HG03469 (cell line): ENCODE measurements at regions not wholly inside any gene's neighbourhood (a gene's known extent, or its start where the extent isn't known, plus 50 kb on each side); places are given as distances from the start of the nearest gene placed in this dataset.
"Not testable (repeated sequence)": the region's sequence is repeated elsewhere in the genome, so short reads cannot be mapped to it uniquely, and the experiment has no call there.

Experiments
- ATAC-seq: cut with Tn5 transposase; IDR thresholded peaks from one replicate; pipeline ENCODE4 v1.9.1; 2021; ENCODE audit warnings: mild to moderate bottlenecking, moderate library complexity, moderate number of reproducible peaks; ENCODE audit not compliant: unreplicated experiment

GRCh38 chr7:55299273-55299967 is 65.7 kb upstream of the LANCL2 start:
- ATAC-seq, result no peak

DNA sequence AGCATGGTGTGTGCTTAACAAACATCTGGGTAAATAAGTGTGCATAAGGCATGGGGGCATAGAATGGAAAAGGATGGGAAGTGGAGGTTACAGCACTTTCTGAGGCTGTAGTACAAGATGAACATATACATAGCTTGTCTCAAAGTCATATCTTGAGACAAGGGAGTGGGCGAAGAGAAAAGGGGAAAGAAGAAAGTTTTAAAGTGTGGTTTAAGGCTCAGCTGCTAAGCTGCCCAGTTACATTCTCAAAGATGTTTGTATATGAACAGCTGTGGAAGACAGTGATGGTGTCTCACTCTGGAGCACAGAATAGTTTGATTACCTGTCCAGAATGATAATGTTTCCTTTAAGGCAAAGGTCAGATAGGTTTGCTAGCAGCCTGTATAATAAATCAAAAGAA is 61.9 kb upstream of the LANCL2 start:
- no peak for ATAC-seq

GRCh38 chr7:55304018-55304762 is 60.9 kb upstream of the LANCL2 start:
- no peak for ATAC-seq

- ATAC-seq, result no peak
Measured at GRCh38 chr7:55305135-55305534, 60.0 kb upstream of the LANCL2 start.

- no peak for ATAC-seq
Measured at GRCh38 chr7:55306331-55306730, 58.8 kb upstream of the LANCL2 start.

GRCh38 chr7:55307123-55307916 is 57.8 kb upstream of the LANCL2 start:
- no peak for ATAC-seq

- ATAC-seq, result no peak
Measured at GRCh38 chr7:55308186-55308929, 56.8 kb upstream of the LANCL2 start.

DNA sequence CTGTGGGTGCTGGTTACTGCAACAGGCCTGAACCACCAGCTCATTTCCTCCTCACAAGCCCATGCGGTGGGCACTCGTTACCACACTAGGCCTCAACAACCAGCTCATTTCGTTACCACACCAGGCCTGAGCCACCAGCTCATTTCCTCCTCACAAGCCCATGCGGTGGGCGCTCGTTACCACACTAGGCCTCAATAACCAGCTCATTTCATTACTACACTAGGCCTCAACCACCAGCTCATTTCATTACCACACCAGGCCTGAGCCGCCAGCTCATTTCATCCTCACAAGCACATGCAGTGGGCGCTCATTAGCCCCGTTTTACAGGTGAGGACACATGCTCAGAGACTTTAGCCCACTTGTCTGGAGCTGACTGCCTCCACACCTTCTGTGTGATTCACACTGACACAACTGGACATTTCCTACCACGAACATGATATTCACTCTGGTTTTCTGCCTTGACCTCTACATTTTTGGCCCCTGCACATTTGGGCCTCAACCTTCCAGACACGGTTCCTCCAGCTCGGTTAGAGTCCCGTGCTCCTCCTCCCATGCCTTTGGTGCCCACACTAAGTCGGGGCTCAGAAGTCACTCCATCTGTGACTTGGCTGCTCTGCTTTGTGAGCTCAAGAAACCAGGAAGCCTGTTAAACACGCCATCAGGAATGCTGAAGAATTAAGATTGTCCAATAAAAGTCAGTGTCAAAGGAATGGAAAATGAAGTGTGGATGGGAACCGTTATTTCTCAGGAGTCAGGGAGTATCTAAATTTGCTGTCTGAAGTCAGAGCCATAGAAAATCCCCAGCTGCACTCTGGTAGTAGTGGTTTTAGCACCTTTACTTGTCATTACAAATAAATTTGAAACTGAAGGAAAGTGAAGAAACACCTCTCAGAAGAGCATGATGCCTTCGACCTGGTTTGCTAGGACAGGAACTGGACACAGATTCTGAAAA is 55.8 kb upstream of the LANCL2 start:
- peak; percentile 89 for ATAC-seq

DNA sequence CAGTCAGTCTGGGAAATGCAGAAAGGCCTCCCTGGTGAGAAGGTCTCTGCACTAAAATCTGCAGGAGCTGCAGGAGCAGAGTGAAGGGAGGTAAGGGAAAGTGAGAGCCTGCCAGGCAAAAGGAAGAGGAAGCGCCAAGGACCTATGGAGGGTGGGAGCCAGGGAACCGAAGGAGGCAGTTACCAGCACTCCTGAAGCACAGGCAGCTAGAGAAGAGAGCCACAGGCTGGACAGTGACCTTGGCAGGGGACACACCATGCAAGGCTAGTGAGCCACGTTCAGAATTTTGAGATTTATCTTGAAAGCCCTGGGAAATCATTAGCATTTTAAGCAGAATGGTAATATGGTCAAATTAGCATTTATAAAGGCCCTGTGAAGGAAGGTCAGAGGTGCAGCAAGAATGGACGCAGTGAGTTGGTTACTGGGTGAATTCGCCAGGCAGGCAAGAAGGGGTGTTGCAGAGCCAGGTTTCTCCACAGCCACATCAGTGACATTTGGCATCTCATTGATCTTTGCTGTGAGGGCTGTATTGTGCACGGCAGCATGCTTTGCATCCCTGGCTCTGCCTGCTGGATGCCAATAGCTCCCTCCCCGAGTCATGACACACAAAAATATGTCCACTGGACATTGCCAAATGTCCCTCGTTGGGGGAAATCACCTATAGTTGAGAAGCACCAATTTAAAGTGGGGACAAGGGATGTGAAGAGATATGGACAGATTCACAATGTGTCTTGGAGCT is 54.7 kb upstream of the LANCL2 start:
- no peak for ATAC-seq

- not testable (repeated sequence) for ATAC-seq
Measured at GRCh38 chr7:55311892-55312291, 53.2 kb upstream of the LANCL2 start.

DNA sequence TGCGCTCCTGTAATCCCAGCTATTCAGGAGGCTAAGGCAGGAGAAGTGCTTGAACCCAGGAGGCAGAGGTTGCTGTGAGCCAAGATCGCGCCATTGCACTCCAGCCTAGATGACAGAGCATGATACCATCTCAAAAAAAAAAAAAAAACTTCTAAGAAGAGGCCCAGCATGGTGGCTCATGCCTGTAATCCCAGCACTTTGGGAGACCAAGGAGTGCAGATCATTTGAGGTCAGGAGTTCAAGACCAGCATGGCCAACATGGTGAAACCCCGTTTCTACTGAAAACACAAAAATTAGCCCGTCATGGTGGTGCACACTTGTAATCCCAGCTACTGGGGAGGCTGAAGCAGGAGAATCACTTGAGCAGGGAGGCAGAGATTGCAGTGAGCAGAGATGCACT is 51.5 kb upstream of the LANCL2 start:
- not testable (repeated sequence) for ATAC-seq

DNA sequence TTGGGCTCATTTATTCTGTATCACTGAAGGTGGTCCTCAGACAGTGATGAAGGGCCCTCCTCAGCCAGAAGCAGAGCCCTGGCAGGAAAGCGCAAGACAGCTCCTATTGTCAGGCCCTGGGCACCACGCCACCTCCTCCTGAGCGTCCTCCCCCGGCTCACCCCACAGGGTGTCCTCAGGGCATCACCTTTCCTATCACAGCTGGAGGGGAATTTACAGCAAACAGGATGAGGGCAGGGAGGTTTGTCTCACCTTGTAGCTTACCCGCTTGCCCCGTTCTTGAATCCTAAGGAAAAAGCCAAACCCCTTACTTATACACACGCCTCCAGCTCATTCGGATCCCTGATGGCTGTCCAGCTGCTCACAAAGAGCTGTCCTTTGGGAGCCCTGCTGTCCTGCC is 50.2 kb upstream of the LANCL2 start:
- no peak for ATAC-seq
